Endodermal cell (in vitro differentiated cells): ENCODE measurements at regions not wholly inside any gene's neighbourhood (a gene's known extent, or its start where the extent isn't known, plus 50 kb on each side); places are given as distances from the start of the nearest gene placed in this dataset.

ENCODE experiments used
- DNase-seq: peaks from one replicate; pipeline ENCODE4 v3.0.0-alpha.2; 2017
- H3K27ac ChIP-seq: 2 replicates; pipeline ENCODE4 v1.5.1; 2013; ENCODE audit warnings: mild to moderate bottlenecking, low read depth, low read length, moderate library complexity
- H3K27me3 ChIP-seq: 2 replicates; pipeline ENCODE4 v1.6.1; 2013; ENCODE audit warnings: mild to moderate bottlenecking, low read length, moderate library complexity; ENCODE audit not compliant: insufficient read depth, control insufficient read depth, poor library complexity, severe bottlenecking
- H3K36me3 ChIP-seq: 2 replicates; pipeline ENCODE4 v1.7.0; 2013; ENCODE audit warnings: mild to moderate bottlenecking, low read length, moderate library complexity; ENCODE audit not compliant: control insufficient read depth, insufficient read depth
- H3K4me1 ChIP-seq: one replicate; pipeline ENCODE4 v1.7.0; 2013; ENCODE audit warnings: low read length; ENCODE audit not compliant: control insufficient read depth, insufficient read depth
- H3K4me3 ChIP-seq: 2 replicates; pipeline ENCODE4 v1.5.1; 2013; ENCODE audit warnings: mild to moderate bottlenecking, low read length, moderate library complexity
- H3K9ac ChIP-seq: 2 replicates; pipeline ENCODE4 v1.6.1; 2013; ENCODE audit warnings: mild to moderate bottlenecking, low read length, moderate library complexity; ENCODE audit not compliant: poor library complexity, severe bottlenecking; ENCODE audit errors: extremely low read depth
- H3K9me3 ChIP-seq: 2 replicates; pipeline ENCODE4 v1.6.1; 2013; ENCODE audit warnings: mild to moderate bottlenecking, low read length, moderate library complexity; ENCODE audit not compliant: control insufficient read depth
- H3K27ac Mint-ChIP-seq: 2 replicates; pipeline ENCODE4 v1.8.0; 2020; ENCODE audit warnings: mixed read lengths
- H3K27me3 Mint-ChIP-seq: 2 replicates; pipeline ENCODE4 v1.8.0; 2021; ENCODE audit warnings: mild to moderate bottlenecking, mixed read lengths; ENCODE audit not compliant: insufficient read depth
- H3K36me3 Mint-ChIP-seq: 2 replicates; pipeline ENCODE4 v1.8.0; 2020; ENCODE audit warnings: low read depth, mixed read lengths
- H3K4me1 Mint-ChIP-seq: 2 replicates; pipeline ENCODE4 v1.8.0; 2020; ENCODE audit warnings: mixed read lengths
- H3K4me3 Mint-ChIP-seq: 2 replicates; pipeline ENCODE4 v1.8.0; 2020; ENCODE audit warnings: mild to moderate bottlenecking, moderate library complexity, mixed read lengths
- H3K9me3 Mint-ChIP-seq: 2 replicates; pipeline ENCODE4 v1.8.0; 2020; ENCODE audit warnings: mild to moderate bottlenecking, mixed read lengths
- CTCF ChIP-seq: fragments of 200-600 bp; sonication (generic); conservative IDR thresholded peaks from 2 replicates; pipeline ENCODE4 v1.5.0; 2021; ENCODE audit warnings: antibody characterized with exemption, mild to moderate bottlenecking
- WGBS, 2 experiments: methylation state at CpG; one replicate each; pipeline versions ENCODE4 v1.1.5 to v1.1.7; 2013; ENCODE audit warnings: missing lambda C conversion rate in 2 of 2, mixed read lengths in 1 of 2; ENCODE audit not compliant: insufficient coverage in 1 of 2, insufficient read length in 1 of 2; 5-methylcytosine and 5-hydroxymethylcytosine counted together

- peaks cover 6% of the 10 kb centered on the region for H3K9me3 Mint-ChIP-seq
- no peaks in the 10 kb centered on the region for H3K36me3 Mint-ChIP-seq
- TF ChIP-seq CTCF: no peak
- no peak overlapping the region for H3K27ac Mint-ChIP-seq
- Histone ChIP-seq H3K27me3 (no peaks in the 10 kb centered on the region), H3K9ac (no peak overlapping the region), H3K27ac (no peak overlapping the region), H3K4me1 (no peaks in the 10 kb centered on the region), H3K4me3 (no peak overlapping the region), H3K9me3 (no peaks in the 10 kb centered on the region), H3K36me3 (no peaks in the 10 kb centered on the region)
- peaks cover 20% of the 10 kb centered on the region for H3K4me1 Mint-ChIP-seq
- no peaks in the 10 kb centered on the region for H3K27me3 Mint-ChIP-seq
- H3K4me3 Mint-ChIP-seq: no peak overlapping the region
- 67% methylated on average over 1 of the region's 3 CpGs; no CpG with 5 or more reads in 1 of the 2 experiments for WGBS, 2 experiments
- DNase-seq: no peak
Measured at GRCh38 chrX:30161043-30161442, 54.3 kb upstream of the MAGEB2 start.
